Type B pancreatic cell (in vitro differentiated cells): ENCODE measurements at regions not wholly inside any gene's neighbourhood (a gene's known extent, or its start where the extent isn't known, plus 50 kb on each side); places are given as distances from the start of the nearest gene placed in this dataset.

Experiments used
- DNase-seq: peaks from one replicate; pipeline ENCODE4 v3.0.0; 2021; ENCODE audit warnings: mixed read lengths; ENCODE audit not compliant: unreplicated experiment; ENCODE audit errors: extremely low spot score
- H3K27ac Mint-ChIP-seq: 2 replicates; pipeline ENCODE4 v1.8.0; 2021; ENCODE audit warnings: mild to moderate bottlenecking, mixed read lengths
- H3K27me3 Mint-ChIP-seq: 2 replicates; pipeline ENCODE4 v1.8.0; 2021; ENCODE audit warnings: mixed read lengths
- H3K36me3 Mint-ChIP-seq: 2 replicates; pipeline ENCODE4 v1.8.0; 2021; ENCODE audit warnings: mixed read lengths
- H3K4me1 Mint-ChIP-seq: one replicate; pipeline ENCODE4 v1.8.0; 2021; ENCODE audit warnings: mixed read lengths; ENCODE audit not compliant: unreplicated experiment
- H3K4me3 Mint-ChIP-seq: 2 replicates; pipeline ENCODE4 v1.8.0; 2021; ENCODE audit warnings: mild to moderate bottlenecking, mixed read lengths
- H3K9me3 Mint-ChIP-seq: 2 replicates; pipeline ENCODE4 v1.8.0; 2021; ENCODE audit warnings: mixed read lengths
- CTCF ChIP-seq: fragments of 200-600 bp; sonication (generic); conservative IDR thresholded peaks from 2 replicates; pipeline ENCODE4 v1.5.0; 2021; ENCODE audit warnings: antibody characterized with exemption, mild to moderate bottlenecking

- H3K27ac Mint-ChIP-seq: no peak overlapping the region
- H3K9me3 Mint-ChIP-seq: no peaks in the 10 kb centered on the region
- peaks cover 33% of the 10 kb centered on the region for H3K27me3 Mint-ChIP-seq
These were observed 72.1 kb upstream of the ATP2B2 start for GRCh38 chr3:10577486-10577885.

DNA sequence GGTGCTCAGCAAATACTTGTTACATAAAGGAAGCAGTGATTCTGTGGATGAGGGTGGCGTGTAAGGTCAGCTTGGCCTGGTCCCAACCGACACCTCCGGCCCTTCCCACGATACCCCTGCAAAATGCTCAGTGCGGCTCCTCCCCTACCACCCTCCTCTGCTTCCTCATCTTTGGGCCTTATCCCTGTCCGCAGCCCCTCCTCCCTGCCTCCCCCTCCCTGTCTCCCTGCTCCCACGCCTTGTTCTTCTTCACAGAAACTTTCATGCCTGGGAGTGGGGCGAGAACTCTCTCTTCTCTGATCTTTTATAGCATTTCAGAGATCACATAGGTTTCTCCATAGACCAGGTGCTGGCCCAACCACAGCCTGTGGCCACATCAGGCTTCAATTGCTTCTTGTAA is 75.0 kb upstream of the ATP2B2 start:
- DNase-seq: no peak
- H3K27ac Mint-ChIP-seq: no peak overlapping the region
- no peaks in the 10 kb centered on the region for H3K9me3 Mint-ChIP-seq
- no peak overlapping the region for H3K4me3 Mint-ChIP-seq
- H3K4me1 Mint-ChIP-seq: no peaks in the 10 kb centered on the region
- no peaks in the 10 kb centered on the region for H3K36me3 Mint-ChIP-seq
- H3K27me3 Mint-ChIP-seq: peaks cover 37% of the 10 kb centered on the region
- no peak for TF ChIP-seq CTCF

More at GRCh38 chr3:10577486-10577885, 72.1 kb upstream of the ATP2B2 start:
- no peak for DNase-seq
- Mint-ChIP-seq H3K4me1 (no peaks in the 10 kb centered on the region), H3K36me3 (no peaks in the 10 kb centered on the region), H3K4me3 (no peak overlapping the region)
- TF ChIP-seq CTCF: no peak

DNA sequence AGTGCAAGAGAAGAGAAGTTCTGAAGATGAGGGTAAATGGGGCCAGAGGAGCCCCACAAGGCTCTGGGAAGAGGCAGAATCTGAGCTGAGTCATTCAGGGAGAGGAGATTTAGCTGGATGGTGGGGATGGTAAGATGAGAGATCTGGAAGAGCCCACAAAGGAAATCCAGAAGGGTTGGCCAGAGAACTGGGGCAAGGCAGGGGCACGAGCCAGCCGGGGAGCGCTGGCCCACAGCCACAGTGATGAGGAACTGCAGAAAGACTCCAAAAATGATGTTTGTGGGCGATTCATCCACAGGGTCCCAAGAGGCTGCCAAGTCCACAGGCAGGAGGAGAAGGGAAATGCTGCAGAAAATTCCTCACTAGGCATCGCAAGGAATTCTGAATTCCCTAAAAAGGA is 75.9 kb upstream of the ATP2B2 start:
- no peaks in the 10 kb centered on the region for H3K9me3 Mint-ChIP-seq
- peaks cover 43% of the 10 kb centered on the region for H3K27me3 Mint-ChIP-seq
- no peak for DNase-seq
- no peaks in the 10 kb centered on the region for H3K4me1 Mint-ChIP-seq
- no peak overlapping the region for H3K4me3 Mint-ChIP-seq
- H3K27ac Mint-ChIP-seq: no peak overlapping the region
- H3K36me3 Mint-ChIP-seq: no peaks in the 10 kb centered on the region
- no peak for TF ChIP-seq CTCF

DNA sequence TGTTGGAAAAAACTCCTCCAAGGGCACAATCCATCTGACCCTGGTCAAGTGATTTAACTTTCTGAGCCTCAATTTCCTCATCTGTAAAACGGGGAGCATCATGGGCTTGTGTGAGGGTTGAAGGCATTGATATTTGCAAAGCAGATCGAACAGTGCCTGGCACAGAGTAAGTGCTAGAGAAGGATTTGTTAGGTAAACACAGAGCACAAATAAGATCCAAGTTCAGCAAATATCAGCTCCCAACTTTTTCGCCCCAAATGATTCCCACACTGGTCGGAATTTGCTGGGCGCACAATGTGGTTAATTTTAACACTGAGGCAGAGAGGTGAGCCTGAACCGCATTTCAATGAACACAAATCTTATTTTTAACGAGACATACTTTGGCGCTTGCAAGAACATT is 76.3 kb upstream of the ATP2B2 start:
- no peaks in the 10 kb centered on the region for H3K4me1 Mint-ChIP-seq
- no peaks in the 10 kb centered on the region for H3K36me3 Mint-ChIP-seq
- H3K9me3 Mint-ChIP-seq: no peaks in the 10 kb centered on the region
- H3K27me3 Mint-ChIP-seq: peaks cover 45% of the 10 kb centered on the region
- TF ChIP-seq CTCF: no peak
- no peak for DNase-seq
- H3K27ac Mint-ChIP-seq: no peak overlapping the region
- no peak overlapping the region for H3K4me3 Mint-ChIP-seq

DNA sequence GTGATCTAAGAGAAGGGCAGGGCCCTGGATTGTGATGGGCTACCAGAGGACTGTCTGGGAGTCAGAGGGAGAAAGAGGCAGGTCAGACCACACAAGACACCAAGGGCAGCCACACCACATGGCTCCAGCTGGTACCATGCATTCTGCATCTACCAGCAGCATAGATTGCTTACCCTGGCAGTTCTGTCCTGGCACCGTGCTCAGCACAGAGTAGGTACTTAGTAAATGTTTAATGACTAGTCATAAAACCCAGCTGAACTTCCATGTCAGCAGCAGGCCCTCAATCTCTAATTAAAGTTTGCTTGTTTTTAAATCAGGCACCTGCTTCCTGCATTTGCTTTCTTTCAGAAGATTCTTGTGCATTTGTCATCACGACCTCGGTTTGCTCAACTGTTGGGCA is 77.3 kb upstream of the ATP2B2 start:
- H3K9me3 Mint-ChIP-seq: no peaks in the 10 kb centered on the region
- no peak for TF ChIP-seq CTCF
- no peaks in the 10 kb centered on the region for H3K36me3 Mint-ChIP-seq
- no peaks in the 10 kb centered on the region for H3K4me1 Mint-ChIP-seq
- DNase-seq: no peak
- H3K4me3 Mint-ChIP-seq: no peak overlapping the region
- peaks cover 48% of the 10 kb centered on the region for H3K27me3 Mint-ChIP-seq
- no peak overlapping the region for H3K27ac Mint-ChIP-seq
